C4-2B (cell line): ENCODE measurements at regions not wholly inside any gene's neighbourhood (a gene's known extent, or its start where the extent isn't known, plus 50 kb on each side); places are given as distances from the start of the nearest gene placed in this dataset.

Source experiments
- CTCF ChIP-seq: fragments of 450-650 bp; conservative IDR thresholded peaks from 2 replicates; pipeline ENCODE4 v1.5.1; 2017; ENCODE audit warnings: mild to moderate bottlenecking
- ZFX ChIP-seq: fragments of 450-650 bp; IDR thresholded peaks from 2 replicates; pipeline ENCODE4 v1.6.1; 2017

- TF ChIP-seq CTCF = no peak
- no peak for TF ChIP-seq ZFX
Observed at GRCh38 chr3:117246771-117247555, 537.4 kb downstream of the TUSC7 start.
